Stimulated activated naive CD8-positive, alpha-beta T cell treated with anti-CD3 and anti-CD28 coated beads, Interleukin-15, Interleukin-2, amounts not matched to agents 100 U/mL and 50 U/mL, for 24 hours (primary cell): ENCODE measurements at regions not wholly inside any gene's neighbourhood (a gene's known extent, or its start where the extent isn't known, plus 50 kb on each side); places are given as distances from the start of the nearest gene placed in this dataset.
A peak's percentile ranks its signal among the peaks of the same experiment; 100 is the strongest.
"Not testable (repeated sequence)": the region's sequence is repeated elsewhere in the genome, so short reads cannot be mapped to it uniquely, and the experiment has no call there.

Experiments used
- ATAC-seq: fragments of 150-1000 bp; cut with Tn5 transposase; one replicate; pipeline ENCODE4 v1.10.0; 2021
- DNase-seq: peaks from one replicate; pipeline ENCODE4 v3.0.0; 2021

DNA sequence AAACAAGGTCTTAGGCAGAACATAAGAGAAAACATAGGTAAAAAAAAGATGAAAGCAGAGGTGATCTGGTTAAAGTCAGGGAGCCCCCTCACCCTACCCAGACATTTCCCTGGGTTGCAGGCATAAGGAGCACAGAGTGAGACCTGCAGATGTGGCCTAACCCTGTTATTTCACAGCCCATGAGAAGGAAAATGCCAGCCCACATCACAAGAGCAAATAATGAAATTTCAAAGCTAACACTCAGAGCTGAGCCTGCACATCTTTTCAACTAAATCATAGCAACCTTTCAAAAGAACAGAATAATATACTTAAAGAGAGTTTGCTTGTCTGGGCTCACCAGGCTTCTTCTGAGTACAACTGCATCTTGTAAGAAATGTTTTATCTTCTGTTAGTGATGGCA, 295.4 kb downstream of the RPAP3 start:
- DNase-seq = no peak
- no peak for ATAC-seq

DNA sequence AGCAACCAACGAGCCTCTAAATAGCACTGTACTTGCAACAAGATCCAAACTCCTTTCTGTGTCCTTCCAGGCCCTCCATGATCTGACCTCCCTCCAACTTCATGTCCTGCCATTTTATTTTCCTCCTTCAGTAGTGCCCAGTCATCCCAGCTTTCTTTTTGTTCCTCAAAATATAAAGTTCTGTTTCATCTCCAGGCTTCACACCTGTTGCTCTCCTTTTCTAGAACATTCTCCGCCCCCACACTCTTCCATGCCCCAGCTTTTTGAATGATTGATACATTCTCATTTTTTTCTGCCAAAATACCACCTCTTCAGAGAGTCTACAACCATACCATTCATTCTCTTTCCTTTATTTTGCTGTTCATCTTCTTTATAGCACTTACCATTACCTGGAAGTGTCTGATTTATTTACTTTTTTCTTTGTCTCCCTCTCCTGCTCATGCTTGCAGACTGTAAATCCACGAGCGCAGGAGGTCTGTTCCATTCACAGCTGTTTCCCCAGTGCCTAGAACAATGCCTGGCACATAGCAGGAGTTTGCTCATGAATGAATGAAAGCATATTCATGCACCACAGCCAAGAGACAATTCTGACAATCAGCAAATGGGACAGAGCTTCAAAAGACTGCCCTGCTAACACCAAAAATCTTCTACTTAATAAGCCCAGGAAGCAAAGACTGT, 296.4 kb downstream of the RPAP3 start:
- no peak for DNase-seq
- no peak for ATAC-seq

DNA sequence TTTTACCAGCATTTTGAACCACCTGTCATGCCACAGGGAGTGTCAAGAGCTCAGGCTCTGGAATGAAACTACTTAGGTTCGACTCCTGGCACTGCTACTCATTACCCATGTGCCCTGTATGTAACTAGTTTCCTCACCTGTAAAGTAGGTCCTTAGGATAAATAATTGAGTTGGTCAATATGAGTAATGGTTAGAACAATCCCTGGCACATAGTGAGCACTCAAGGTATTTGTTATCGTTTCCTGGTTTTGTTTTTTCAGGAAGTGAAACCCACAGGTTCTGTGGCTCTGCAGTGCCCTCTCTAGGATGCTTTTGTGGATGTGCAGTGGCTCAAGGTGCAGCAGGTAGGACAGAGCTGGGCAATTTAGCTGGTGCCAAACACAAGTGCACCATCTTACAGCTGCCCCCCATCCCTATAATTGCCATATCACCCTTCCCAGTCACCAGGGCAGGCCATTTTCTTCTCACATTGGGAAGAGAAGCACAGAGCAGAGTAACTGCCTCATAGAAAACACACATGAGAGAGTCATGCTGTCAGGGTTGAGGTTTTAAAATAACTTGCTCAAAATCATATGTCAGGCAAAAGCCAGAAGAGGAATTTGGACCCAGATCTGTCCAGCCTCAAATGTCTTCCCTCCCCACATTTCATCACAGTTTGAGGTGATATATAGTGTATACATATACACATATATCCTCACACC, 297.5 kb downstream of the RPAP3 start:
- DNase-seq (no peak), ATAC-seq (peak; percentile 59)

- DNase-seq (no peak), ATAC-seq (no peak)
Observed at GRCh38 chr12:47407463-47408129, 298.2 kb downstream of the RPAP3 start.

DNA sequence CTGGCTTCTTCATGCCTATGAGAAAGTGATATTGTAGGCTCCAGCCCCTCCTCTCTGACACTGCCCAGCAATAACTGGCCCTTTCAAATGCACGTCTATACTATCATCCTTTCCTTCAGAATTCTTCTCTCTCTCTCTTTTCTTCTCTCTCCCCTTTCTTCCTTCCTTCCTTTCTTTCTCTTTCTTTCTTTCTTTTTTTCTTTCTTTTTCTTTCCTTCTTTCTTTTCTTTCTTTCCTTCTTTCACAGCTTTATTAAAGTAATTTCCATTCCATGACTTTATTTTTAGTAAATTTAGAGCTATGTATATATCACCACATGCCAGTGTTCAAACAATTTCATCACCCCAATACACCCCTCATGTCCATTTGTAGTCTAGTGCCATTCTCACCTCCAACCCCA, 302.1 kb downstream of the RPAP3 start:
- ATAC-seq (no peak), DNase-seq (no peak)

GRCh38 chr12:47401196-47401595, 304.6 kb downstream of the RPAP3 start:
- ATAC-seq, DNase-seq: not testable (repeated sequence)

DNA sequence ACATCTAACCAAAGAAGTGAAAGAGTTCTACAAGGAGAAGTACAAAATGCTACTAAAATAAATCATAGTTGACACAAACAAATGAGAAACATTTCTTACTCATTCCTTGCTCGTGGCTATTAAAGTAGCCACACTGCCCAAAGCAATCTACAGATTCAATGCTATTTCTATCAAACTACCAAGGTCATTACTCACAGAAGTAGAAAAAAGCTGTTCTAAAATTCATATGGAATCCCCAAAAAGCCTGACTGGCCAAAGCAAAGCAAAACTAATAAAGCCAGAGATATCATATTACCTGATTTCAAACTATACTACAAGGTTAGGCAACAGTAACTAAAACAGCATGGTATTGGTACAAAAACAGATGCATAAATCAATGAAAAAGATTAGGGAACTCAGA, 305.6 kb downstream of the RPAP3 start:
- ATAC-seq (no peak), DNase-seq (no peak)

DNA sequence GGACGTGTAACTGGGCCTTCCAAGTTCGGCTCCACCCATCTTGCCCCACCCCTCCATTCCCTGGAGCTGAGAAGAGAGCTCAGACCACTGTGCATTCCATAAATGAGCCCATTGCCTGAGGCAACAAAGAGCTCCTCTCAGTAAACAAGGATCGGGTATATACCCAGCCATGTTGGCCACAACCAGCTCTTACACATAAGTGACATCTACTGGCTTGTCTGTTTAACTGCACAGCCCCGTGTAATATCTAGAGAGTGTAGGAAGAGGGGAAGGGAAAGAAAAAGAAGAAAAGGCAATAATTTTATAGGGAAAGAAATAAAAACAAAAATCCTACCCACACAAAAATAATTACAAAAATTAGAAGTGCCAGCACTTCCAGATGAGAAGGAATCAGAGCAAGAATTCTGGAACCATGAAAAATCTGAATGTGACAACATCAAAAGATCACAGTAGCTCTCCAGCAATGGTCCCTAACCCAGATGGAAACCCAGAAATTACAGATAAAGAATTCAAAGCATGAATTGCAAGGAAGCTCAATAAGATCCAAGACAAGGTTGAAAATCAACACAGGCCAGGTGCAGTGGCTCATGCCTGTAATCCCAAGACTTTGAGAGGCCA, 308.1 kb downstream of the RPAP3 start:
- DNase-seq = peak; percentile 34
- ATAC-seq = peak; percentile 66

DNA sequence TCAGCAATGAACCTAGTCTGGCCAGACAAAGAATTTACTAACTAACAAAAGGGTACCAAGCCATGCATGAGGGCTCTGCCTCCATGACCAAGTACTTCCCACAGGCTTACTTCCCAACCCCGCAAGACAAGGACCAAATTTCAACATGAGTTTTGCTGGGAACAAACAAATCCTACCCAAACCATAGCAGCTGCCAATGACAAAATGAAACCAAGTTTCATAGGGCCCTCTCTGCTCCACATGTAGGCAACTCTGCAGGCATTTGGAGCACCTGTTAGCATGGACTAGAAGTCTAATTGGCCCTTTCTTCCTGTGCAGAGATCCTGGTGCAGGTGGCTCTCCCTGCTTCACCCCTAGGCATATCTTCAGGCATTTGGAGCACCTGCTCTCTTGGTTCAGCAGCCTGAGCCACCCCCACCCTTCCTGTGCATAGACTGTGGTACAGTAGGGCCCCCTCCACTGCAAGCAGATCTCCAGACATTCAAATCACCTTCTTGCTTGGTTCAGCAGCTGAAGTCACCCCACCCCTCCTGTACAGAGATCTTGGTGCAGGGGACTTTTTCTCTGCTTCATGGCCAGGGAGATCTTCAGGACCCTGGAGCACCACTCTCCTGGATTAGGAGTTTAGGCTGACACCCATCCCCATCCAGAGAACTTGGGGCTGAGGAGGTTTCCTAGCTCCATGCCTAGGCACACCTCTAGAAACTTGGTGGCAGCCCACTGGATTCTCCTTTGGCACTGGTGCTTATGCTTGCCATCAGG, 308.7 kb downstream of the RPAP3 start:
- peak; percentile 19 for ATAC-seq
- DNase-seq = no peak

DNA sequence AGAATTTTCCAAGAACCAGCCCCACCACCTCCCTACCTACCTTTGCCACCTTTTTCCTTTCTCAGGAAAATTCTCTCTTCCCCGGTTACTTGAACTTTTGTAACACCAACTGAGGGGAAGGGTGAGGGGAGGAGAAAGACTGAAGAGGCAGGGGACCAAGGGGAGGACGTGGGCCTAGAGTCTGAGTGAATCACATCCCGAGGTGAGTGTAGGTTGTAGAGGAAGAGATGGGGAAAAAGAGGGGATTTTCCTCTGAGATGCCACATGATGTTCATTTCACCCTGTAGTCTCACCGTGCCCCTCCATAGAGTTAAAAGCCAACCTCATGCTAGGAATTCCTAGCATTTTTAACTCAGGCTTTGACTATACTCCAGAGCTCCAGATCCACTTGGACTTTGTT, 311.8 kb downstream of the RPAP3 start:
- DNase-seq (peak; percentile 50), ATAC-seq (peak; percentile 26)

GRCh38 chr12:47393403-47393790, 312.4 kb downstream of the RPAP3 start:
- ATAC-seq = no peak
- peak; percentile 4 for DNase-seq

- ATAC-seq = peak; percentile 62
- peak; percentile 81 for DNase-seq
Observed at GRCh38 chr12:47391566-47391965, 311.8 kb upstream of the AMIGO2 start.

DNA sequence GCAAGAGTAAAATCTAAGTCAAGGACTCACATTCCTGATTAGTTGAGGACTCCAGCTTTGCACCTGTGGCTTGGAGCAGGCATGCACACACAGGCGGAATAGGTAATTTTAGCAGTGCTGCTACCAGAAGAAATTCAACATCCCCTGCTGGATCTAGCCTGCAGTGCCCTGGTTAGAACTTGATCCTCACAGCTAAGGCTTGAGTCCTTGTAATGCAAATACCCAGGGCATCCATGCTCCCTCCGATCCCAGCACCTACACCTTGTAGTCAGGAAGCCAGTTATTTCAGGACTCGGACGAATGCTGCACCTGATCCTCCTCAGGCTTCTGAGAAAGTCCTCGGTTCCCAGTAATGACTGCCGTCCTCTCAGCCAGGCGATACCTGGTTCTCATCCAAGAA, 309.0 kb upstream of the AMIGO2 start:
- no peak for ATAC-seq

GRCh38 chr12:47387994-47388393, 308.2 kb upstream of the AMIGO2 start:
- ATAC-seq = no peak
- DNase-seq = no peak

More for the DNA sequence above, 309.0 kb upstream of the AMIGO2 start:
- DNase-seq = no peak

DNA sequence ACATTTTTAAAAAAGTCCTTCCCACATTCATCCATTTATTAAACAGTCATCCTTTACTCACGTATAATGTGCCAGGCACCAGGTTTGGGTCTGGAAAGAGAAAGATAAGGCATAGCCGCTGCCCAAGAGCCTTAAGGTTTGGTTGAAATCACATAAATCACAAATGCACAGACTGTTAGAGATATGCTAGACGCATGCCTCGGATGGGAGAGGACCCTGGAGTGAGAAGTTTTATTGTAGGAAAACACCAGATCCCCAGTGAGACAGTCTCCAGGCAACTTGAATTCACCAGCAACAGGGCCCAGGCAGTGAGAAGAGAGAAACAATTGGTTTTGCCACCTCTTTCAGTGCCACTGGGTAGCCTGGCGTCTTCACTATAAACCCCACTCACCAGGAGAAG, 305.9 kb upstream of the AMIGO2 start:
- DNase-seq = peak; percentile 9
- no peak for ATAC-seq

DNA sequence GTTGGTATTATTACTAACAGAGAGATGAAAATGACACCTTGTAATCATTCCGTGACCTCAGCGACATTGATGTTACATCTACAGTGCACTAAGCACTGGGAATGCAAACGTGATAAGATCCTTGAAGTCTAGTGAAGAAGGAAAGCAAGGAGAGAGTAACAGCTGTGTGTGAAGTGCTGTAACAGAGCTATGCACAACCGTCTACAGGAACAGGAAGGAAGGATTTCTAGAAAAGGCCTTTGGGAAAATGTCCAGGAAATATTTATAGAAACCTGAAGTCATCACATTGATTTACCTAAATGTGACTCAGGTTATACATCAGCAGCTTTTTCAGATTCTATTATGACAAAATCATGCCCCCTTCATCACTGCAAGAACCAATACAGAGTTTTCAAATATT, 304.2 kb upstream of the AMIGO2 start:
- DNase-seq = peak; percentile 2
- ATAC-seq = no peak

GRCh38 chr12:47382305-47382704, 302.5 kb upstream of the AMIGO2 start:
- ATAC-seq (peak; percentile 36), DNase-seq (peak; percentile 24)

DNA sequence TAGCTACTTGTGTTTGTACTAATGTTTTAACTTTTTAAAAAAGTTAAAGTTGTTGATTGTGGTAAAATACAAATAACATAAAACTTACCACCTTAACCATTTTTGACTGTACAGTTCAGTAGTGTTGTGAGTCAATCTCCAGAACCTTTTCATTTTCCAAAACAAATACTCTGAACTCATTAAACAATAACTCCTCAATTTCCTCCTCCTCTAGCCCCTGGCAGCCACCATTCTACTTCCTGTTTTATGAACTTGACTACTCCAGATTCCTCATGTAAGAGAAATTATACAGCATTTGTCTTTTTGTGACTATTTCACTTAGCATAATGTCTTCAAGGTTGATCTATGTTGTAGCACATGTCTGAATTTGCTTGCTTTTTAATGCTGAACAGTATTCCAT, 299.1 kb upstream of the AMIGO2 start:
- peak; percentile 41 for ATAC-seq
- DNase-seq = no peak

GRCh38 chr12:47378222-47378582, 298.4 kb upstream of the AMIGO2 start:
- DNase-seq (no peak), ATAC-seq (no peak)

DNA sequence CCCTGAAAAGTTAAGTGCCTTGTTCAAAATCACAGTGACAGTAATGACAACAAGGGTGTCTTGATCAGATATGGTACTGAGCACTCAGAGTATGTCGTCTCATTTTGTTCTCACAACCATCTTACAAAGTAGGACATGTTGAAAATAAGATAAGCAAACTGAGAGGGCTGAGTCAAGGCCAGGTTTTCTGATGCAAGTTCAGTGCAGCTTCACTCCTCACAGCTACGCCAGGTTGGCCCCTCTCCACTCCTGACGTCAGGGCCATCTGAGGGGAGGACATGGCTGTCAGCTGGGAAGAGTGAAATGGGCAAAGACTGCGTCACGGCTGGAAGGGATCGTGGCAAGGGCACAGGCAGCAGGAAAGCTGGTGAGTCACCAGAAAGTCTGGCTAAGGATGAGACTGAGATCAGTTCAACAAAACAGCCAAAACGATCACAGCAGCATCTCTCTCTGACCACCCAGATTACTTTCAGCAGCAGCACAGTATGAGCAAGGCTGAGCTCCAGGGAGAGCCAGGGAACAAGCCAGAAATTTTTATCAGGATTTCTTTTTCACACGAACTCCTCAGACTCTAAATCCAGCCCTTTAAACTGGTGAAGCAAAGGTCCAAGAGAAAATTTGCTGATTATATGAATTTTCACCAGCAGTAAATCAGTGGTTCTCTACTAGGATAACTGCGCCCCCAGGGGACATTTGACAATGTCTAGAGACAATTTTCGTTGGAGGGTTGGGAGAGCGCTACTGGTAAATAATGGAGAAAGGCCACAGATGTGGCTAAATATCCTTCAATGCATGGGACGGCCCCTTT, 297.9 kb upstream of the AMIGO2 start:
- ATAC-seq (no peak), DNase-seq (no peak)

DNA sequence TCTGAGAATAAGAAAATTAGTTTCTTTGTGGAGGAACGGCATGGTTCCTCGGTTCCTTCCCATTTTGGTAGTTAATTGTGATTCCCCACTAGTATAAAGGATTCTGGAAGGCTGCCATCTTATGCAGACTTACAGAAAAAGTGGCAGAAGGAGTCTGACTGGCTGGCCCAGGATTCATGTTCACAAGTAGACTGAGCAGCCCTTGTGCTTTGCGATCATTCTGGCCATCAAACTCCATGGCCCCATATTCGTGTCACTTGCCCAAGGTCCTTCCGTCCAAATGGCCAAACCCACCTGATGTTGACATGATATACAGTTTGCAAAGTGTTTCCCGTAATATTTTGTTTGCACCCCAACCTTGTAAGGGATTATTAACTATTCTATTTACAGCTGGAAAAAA, 297.2 kb upstream of the AMIGO2 start:
- no peak for ATAC-seq
- no peak for DNase-seq
